ENCODE measurements at regions not wholly inside any gene's neighbourhood (a gene's known extent, or its start where the extent isn't known, plus 50 kb on each side); places are given as distances from the start of the nearest gene placed in this dataset.

DNA sequence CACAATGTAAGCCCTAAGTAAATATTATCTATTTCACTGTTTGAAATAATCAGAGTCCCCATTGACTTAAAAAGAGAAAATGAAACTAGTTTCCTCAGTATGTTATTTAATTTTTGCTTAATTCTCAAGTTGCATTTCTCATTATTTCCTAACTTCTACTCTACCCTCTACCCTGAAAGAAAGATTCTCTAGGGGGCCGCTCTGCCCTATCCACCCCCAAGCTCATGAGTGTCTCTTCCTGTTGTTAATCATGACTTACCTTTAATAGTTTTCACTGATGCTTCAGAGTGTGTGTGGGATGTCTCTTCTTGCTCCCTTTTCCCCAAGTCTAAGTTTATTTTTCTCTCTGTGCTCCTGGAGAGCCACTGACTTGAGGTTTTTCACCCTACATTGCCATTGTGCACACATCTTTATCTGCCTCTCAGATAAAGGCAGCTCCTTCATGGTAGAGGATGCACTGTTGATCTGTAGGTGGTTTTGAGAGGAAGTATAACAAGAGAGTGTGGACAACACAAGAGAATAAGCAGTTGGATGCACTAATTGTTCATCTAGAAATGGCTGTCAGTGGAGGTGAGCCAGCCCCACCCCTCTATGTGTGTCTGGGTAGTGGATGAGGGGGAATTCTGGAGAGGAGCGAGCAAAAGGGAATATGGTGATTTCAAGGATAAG, 261.7 kb downstream of the CHRM3 start:
- H3K36me3 ChIP-seq: no peaks in the 10 kb centered on the region
- H3K9me3 ChIP-seq: no peaks in the 10 kb centered on the region
- TF ChIP-seq, protein P1, sequence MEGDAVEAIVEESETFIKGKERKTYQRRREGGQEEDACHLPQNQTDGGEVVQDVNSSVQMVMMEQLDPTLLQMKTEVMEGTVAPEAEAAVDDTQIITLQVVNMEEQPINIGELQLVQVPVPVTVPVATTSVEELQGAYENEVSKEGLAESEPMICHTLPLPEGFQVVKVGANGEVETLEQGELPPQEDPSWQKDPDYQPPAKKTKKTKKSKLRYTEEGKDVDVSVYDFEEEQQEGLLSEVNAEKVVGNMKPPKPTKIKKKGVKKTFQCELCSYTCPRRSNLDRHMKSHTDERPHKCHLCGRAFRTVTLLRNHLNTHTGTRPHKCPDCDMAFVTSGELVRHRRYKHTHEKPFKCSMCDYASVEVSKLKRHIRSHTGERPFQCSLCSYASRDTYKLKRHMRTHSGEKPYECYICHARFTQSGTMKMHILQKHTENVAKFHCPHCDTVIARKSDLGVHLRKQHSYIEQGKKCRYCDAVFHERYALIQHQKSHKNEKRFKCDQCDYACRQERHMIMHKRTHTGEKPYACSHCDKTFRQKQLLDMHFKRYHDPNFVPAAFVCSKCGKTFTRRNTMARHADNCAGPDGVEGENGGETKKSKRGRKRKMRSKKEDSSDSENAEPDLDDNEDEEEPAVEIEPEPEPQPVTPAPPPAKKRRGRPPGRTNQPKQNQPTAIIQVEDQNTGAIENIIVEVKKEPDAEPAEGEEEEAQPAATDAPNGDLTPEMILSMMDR (IDR thresholded peaks at IDR 0.05): no peak
- no peaks in the 10 kb centered on the region for H3K4me1 ChIP-seq
- no peaks in the 10 kb centered on the region for H3K27me3 ChIP-seq
- ATAC-seq (no peak), DNase-seq (no peak)
- no peak overlapping the region for H3K4me3 ChIP-seq
- H3K27ac ChIP-seq: no peak overlapping the region
- intact Hi-C loops (cut with DNase I): no loop called here

DNA sequence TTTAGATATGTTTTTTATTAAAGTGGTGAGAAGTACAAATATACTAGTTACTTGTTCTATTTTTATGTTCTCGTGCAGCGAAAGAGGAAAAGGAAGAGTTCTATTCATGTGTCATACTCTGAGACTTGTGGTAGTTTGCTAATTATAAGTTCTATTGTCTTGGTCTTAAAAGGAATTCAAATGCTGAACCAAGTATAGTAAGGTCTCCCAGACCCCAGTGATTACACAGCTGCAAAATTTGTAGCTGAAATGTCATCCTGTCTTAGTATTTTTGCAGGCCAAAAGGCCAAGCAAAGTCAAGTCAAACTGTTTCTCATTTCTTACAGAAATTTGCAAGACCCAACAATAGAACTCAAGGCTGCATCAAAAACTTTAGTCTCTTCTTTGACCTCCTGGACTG, 268.7 kb downstream of the CHRM3 start:
- DNase-seq: no peak
- Histone ChIP-seq H3K9me3 (no peaks in the 10 kb centered on the region), H3K27me3 (no peaks in the 10 kb centered on the region), H3K27ac (no peak overlapping the region), H3K4me3 (no peak overlapping the region), H3K4me1 (no peaks in the 10 kb centered on the region), H3K36me3 (no peaks in the 10 kb centered on the region)
- no peak for ATAC-seq
- intact Hi-C loops (cut with DNase I): no loop called here
- TF ChIP-seq, protein P1 (IDR thresholded peaks at IDR 0.05): no peak

DNA sequence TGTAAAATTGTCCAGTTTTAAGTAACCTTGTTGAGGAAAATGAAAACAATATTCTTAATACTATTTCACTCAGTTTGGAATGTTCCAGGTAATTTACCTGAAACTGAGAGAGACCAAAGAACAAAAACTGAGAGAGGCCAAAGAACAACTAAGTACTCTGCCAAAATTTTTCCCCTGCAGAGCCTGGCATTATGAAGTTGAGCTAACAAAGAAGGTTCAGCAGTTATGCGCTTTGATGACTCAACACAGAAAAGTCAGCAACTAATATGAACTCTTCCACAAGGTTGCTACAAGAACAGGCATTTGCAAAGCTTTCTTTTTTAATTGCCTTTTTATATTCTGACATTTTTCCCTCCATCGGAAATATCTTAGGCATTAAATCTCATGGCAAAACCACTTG, 270.9 kb downstream of the CHRM3 start:
- Histone ChIP-seq H3K27me3 (no peaks in the 10 kb centered on the region), H3K36me3 (no peaks in the 10 kb centered on the region), H3K4me1 (no peaks in the 10 kb centered on the region), H3K27ac (no peak overlapping the region), H3K9me3 (no peaks in the 10 kb centered on the region), H3K4me3 (no peak overlapping the region)
- intact Hi-C loops (cut with DNase I): no loop called here
- no peak for DNase-seq
- TF ChIP-seq, protein P1 (IDR thresholded peaks at IDR 0.05): no peak
- no peak for ATAC-seq

DNA sequence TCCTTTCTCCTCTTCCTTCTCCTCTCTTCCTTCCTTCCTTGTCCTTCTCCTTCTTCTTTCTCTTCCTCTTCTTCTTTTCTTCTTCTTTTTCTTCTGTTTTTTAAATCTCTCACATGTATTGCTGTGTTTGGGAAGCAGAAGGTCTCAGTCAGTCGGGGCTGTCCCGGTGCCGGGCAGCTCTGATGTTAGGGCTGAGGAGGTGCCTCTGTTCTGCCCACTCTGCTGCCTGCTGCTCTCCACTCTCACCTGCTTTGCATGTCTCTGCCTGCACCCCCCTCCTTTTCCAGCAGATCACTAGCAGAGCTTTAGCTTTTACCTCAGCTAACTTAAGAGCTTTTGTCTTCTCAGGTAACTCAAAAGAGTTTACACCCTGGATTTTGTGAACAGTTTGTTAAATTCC, 276.6 kb downstream of the CHRM3 start:
- no peak for DNase-seq
- Histone ChIP-seq H3K4me3 (no peak overlapping the region), H3K4me1 (no peaks in the 10 kb centered on the region), H3K36me3 (no peaks in the 10 kb centered on the region), H3K27ac (no peak overlapping the region), H3K9me3 (no peaks in the 10 kb centered on the region), H3K27me3 (no peaks in the 10 kb centered on the region)
- intact Hi-C loops (cut with DNase I): no loop called here
- ATAC-seq: no peak
- TF ChIP-seq, protein P1 (IDR thresholded peaks at IDR 0.05): no peak

DNA sequence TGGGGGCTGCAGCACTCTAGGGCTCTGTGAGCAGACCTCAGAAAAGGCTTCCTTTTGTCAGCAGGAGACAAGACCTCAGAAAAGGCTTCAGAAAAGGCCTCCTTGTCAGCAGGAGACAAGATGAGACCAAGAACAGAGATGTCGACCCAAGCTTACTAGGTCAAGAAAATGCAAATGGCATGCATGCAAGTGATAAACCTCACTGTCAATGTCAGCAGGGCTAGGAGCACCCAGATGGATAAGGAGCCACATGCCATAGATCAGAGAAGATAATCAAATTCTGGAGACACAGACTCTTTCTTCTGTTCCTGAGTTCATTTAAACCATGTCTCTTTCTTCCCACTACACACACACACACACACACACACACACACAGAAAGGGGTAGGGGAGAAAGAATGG, 285.9 kb downstream of the CHRM3 start:
- ATAC-seq: no peak
- TF ChIP-seq, protein P1 (IDR thresholded peaks at IDR 0.05): no peak
- DNase-seq: no peak
- Histone ChIP-seq H3K9me3 (no peaks in the 10 kb centered on the region), H3K27me3 (no peaks in the 10 kb centered on the region), H3K4me3 (no peak overlapping the region), H3K36me3 (no peaks in the 10 kb centered on the region), H3K4me1 (no peaks in the 10 kb centered on the region), H3K27ac (no peak overlapping the region)
- intact Hi-C loops (cut with DNase I): no loop called here

DNA sequence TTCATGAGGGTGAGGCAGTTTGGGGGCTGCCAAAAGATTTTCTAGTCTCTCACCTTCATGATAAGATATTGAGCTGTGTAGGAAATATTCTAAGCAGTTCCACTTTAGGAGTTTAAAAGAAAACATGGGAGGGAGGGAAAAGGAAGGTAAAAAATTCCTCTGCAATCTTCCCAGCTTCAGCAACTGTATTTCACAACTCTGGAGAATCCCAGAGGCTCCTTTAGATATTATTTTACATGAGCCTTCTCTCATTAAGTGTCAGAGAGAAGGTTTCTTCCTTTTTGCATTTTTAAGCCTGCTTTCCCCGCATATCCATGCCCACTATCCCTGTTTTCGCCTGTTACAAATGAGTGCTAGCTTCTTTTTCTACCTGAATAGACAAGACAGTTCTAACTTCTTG, 289.4 kb downstream of the CHRM3 start:
- H3K27ac ChIP-seq: no peak overlapping the region
- TF ChIP-seq, protein P1 (IDR thresholded peaks at IDR 0.05): no peak
- no peaks in the 10 kb centered on the region for H3K9me3 ChIP-seq
- DNase-seq (no peak), ATAC-seq (no peak)
- intact Hi-C loops (cut with DNase I): no loop called here
- H3K4me1 ChIP-seq: no peaks in the 10 kb centered on the region
- H3K4me3 ChIP-seq: no peak overlapping the region
- no peaks in the 10 kb centered on the region for H3K27me3 ChIP-seq
- no peaks in the 10 kb centered on the region for H3K36me3 ChIP-seq

Data from upper lobe of right lung (tissue), 1 donor.